HG02623 (cell line): ENCODE measurements at regions not wholly inside any gene's neighbourhood (a gene's known extent, or its start where the extent isn't known, plus 50 kb on each side); places are given as distances from the start of the nearest gene placed in this dataset.
A peak's percentile ranks its signal among the peaks of the same experiment; 100 is the strongest.
"Not testable (repeated sequence)": the region's sequence is repeated elsewhere in the genome, so short reads cannot be mapped to it uniquely, and the experiment has no call there.

Experiments
- ATAC-seq: cut with Tn5 transposase; IDR thresholded peaks from one replicate; pipeline ENCODE4 v1.9.1; 2021; ENCODE audit warnings: moderate library complexity; ENCODE audit not compliant: unreplicated experiment

- ATAC-seq: not testable (repeated sequence)
These were observed 140.9 kb upstream of the GOLGA6L4 start for GRCh38 chr15:84094720-84095119.

- ATAC-seq: not testable (repeated sequence)
These were observed 138.5 kb upstream of the GOLGA6L4 start for GRCh38 chr15:84097053-84097452.

- no peak for ATAC-seq
These were observed 137.0 kb upstream of the GOLGA6L4 start for GRCh38 chr15:84098604-84099003.

- no peak for ATAC-seq
These were observed 136.4 kb upstream of the GOLGA6L4 start for GRCh38 chr15:84099181-84099580.

- ATAC-seq: no peak
These were observed 132.2 kb upstream of the GOLGA6L4 start for GRCh38 chr15:84103345-84103744.

- ATAC-seq: no peak
These were observed 130.7 kb upstream of the GOLGA6L4 start for GRCh38 chr15:84104853-84105252.

GRCh38 chr15:84108728-84109127 lies 126.8 kb upstream of the GOLGA6L4 start:
- no peak for ATAC-seq

GRCh38 chr15:84111575-84111974 lies 124.0 kb upstream of the GOLGA6L4 start:
- ATAC-seq: no peak

GRCh38 chr15:84112025-84112424 lies 123.5 kb upstream of the GOLGA6L4 start:
- ATAC-seq: no peak

GRCh38 chr15:84113919-84114318 lies 121.7 kb upstream of the GOLGA6L4 start:
- no peak for ATAC-seq

GRCh38 chr15:84114680-84115079 lies 120.9 kb upstream of the GOLGA6L4 start:
- not testable (repeated sequence) for ATAC-seq

- not testable (repeated sequence) for ATAC-seq
These were observed 116.2 kb upstream of the GOLGA6L4 start for GRCh38 chr15:84119351-84119750.

GRCh38 chr15:84120903-84121302 lies 114.7 kb upstream of the GOLGA6L4 start:
- not testable (repeated sequence) for ATAC-seq

- ATAC-seq: not testable (repeated sequence)
These were observed 106.9 kb upstream of the GOLGA6L4 start for GRCh38 chr15:84128706-84129105.

- not testable (repeated sequence) for ATAC-seq
These were observed 105.3 kb upstream of the GOLGA6L4 start for GRCh38 chr15:84130098-84130831.

GRCh38 chr15:84135931-84136456 lies 99.6 kb upstream of the GOLGA6L4 start:
- not testable (repeated sequence) for ATAC-seq

- ATAC-seq: peak; percentile 94
These were observed 92.7 kb upstream of the GOLGA6L4 start for GRCh38 chr15:84142888-84143337.

- no peak for ATAC-seq
These were observed 91.7 kb upstream of the GOLGA6L4 start for GRCh38 chr15:84143753-84144314.

GRCh38 chr15:84144946-84145345 lies 90.6 kb upstream of the GOLGA6L4 start:
- ATAC-seq: not testable (repeated sequence)

GRCh38 chr15:84146299-84146698 lies 89.3 kb upstream of the GOLGA6L4 start:
- ATAC-seq: not testable (repeated sequence)

GRCh38 chr15:84147307-84147706 lies 88.3 kb upstream of the GOLGA6L4 start:
- ATAC-seq: not testable (repeated sequence)
